T-helper 2 cell treated with Interferon-gamma antibody and Interleukin-4, amounts not matched to agents 5 μg/mL and 100 μg/mL, for 36 hours (primary cell): ENCODE measurements at regions not wholly inside any gene's neighbourhood (a gene's known extent, or its start where the extent isn't known, plus 50 kb on each side); places are given as distances from the start of the nearest gene placed in this dataset.
"Not testable (repeated sequence)": the region's sequence is repeated elsewhere in the genome, so short reads cannot be mapped to it uniquely, and the experiment has no call there.

Experiments
- DNase-seq: peaks from one replicate; pipeline ENCODE4 v3.0.0; 2021; ENCODE audit warnings: low spot score
- H3K27ac Mint-ChIP-seq: one replicate; pipeline ENCODE4 v1.8.0; 2021; ENCODE audit warnings: mild to moderate bottlenecking, mixed read lengths
- H3K27me3 Mint-ChIP-seq: one replicate; pipeline ENCODE4 v1.8.0; 2021; ENCODE audit warnings: low read depth, mixed read lengths
- H3K36me3 Mint-ChIP-seq: one replicate; pipeline ENCODE4 v1.8.0; 2021; ENCODE audit warnings: low read depth, mixed read lengths
- H3K4me1 Mint-ChIP-seq: one replicate; pipeline ENCODE4 v1.8.0; 2021; ENCODE audit warnings: low read depth, mixed read lengths
- H3K4me3 Mint-ChIP-seq: one replicate; pipeline ENCODE4 v1.8.0; 2022; ENCODE audit warnings: mild to moderate bottlenecking, moderate library complexity, mixed read lengths
- H3K9me3 Mint-ChIP-seq: one replicate; pipeline ENCODE4 v1.8.0; 2021; ENCODE audit warnings: mixed read lengths

- not testable (repeated sequence) for H3K4me1 Mint-ChIP-seq, DNase-seq
Observed at GRCh38 chr3:70450220-70450619, 137.8 kb upstream of the MDFIC2 start.

GRCh38 chr3:70435422-70435821 lies 123.0 kb upstream of the MDFIC2 start:
- not testable (repeated sequence) for H3K27ac Mint-ChIP-seq, H3K9me3 Mint-ChIP-seq, H3K4me1 Mint-ChIP-seq, H3K4me3 Mint-ChIP-seq, H3K36me3 Mint-ChIP-seq, DNase-seq, H3K27me3 Mint-ChIP-seq

More at GRCh38 chr3:70450220-70450619, 137.8 kb upstream of the MDFIC2 start:
- H3K27me3 Mint-ChIP-seq, H3K36me3 Mint-ChIP-seq, H3K9me3 Mint-ChIP-seq, H3K27ac Mint-ChIP-seq, H3K4me3 Mint-ChIP-seq: not testable (repeated sequence)

GRCh38 chr3:70433091-70433490 lies 120.7 kb upstream of the MDFIC2 start:
- H3K36me3 Mint-ChIP-seq = no peaks in the 10 kb centered on the region
- H3K27ac Mint-ChIP-seq = no peak overlapping the region
- H3K9me3 Mint-ChIP-seq = no peaks in the 10 kb centered on the region
- H3K4me3 Mint-ChIP-seq = no peak overlapping the region
- H3K27me3 Mint-ChIP-seq = no peaks in the 10 kb centered on the region
- no peak for DNase-seq
- no peaks in the 10 kb centered on the region for H3K4me1 Mint-ChIP-seq

GRCh38 chr3:70431911-70432310 lies 119.5 kb upstream of the MDFIC2 start:
- no peaks in the 10 kb centered on the region for H3K9me3 Mint-ChIP-seq
- no peaks in the 10 kb centered on the region for H3K36me3 Mint-ChIP-seq
- no peaks in the 10 kb centered on the region for H3K4me1 Mint-ChIP-seq
- no peak overlapping the region for H3K4me3 Mint-ChIP-seq
- no peak for DNase-seq
- no peaks in the 10 kb centered on the region for H3K27me3 Mint-ChIP-seq
- H3K27ac Mint-ChIP-seq = no peak overlapping the region

GRCh38 chr3:70426071-70426470 lies 113.6 kb upstream of the MDFIC2 start:
- no peaks in the 10 kb centered on the region for H3K36me3 Mint-ChIP-seq

GRCh38 chr3:70421506-70421905 lies 109.1 kb upstream of the MDFIC2 start:
- Mint-ChIP-seq H3K36me3 (no peaks in the 10 kb centered on the region), H3K9me3 (no peaks in the 10 kb centered on the region), H3K27ac (no peak overlapping the region), H3K4me3 (no peak overlapping the region), H3K27me3 (peaks cover 1% of the 10 kb centered on the region), H3K4me1 (no peaks in the 10 kb centered on the region)
- DNase-seq = no peak

More at GRCh38 chr3:70426071-70426470, 113.6 kb upstream of the MDFIC2 start:
- H3K4me3 Mint-ChIP-seq = no peak overlapping the region
- no peak for DNase-seq
- no peak overlapping the region for H3K27ac Mint-ChIP-seq
- peaks cover 1% of the 10 kb centered on the region for H3K27me3 Mint-ChIP-seq
- no peaks in the 10 kb centered on the region for H3K4me1 Mint-ChIP-seq
- H3K9me3 Mint-ChIP-seq = no peaks in the 10 kb centered on the region

GRCh38 chr3:70409018-70409417 lies 96.6 kb upstream of the MDFIC2 start:
- H3K9me3 Mint-ChIP-seq = no peaks in the 10 kb centered on the region
- H3K27me3 Mint-ChIP-seq = no peaks in the 10 kb centered on the region
- no peaks in the 10 kb centered on the region for H3K4me1 Mint-ChIP-seq
- DNase-seq = no peak
- H3K27ac Mint-ChIP-seq = no peak overlapping the region
- H3K4me3 Mint-ChIP-seq = no peak overlapping the region
- no peaks in the 10 kb centered on the region for H3K36me3 Mint-ChIP-seq

GRCh38 chr3:70400194-70400593 lies 87.8 kb upstream of the MDFIC2 start:
- H3K4me3 Mint-ChIP-seq = no peak overlapping the region
- H3K4me1 Mint-ChIP-seq = no peaks in the 10 kb centered on the region
- no peaks in the 10 kb centered on the region for H3K9me3 Mint-ChIP-seq
- H3K36me3 Mint-ChIP-seq = no peaks in the 10 kb centered on the region
- no peak for DNase-seq
- H3K27ac Mint-ChIP-seq = no peak overlapping the region
- no peaks in the 10 kb centered on the region for H3K27me3 Mint-ChIP-seq

- no peaks in the 10 kb centered on the region for H3K4me1 Mint-ChIP-seq
- no peak for DNase-seq
- H3K4me3 Mint-ChIP-seq = no peak overlapping the region
- H3K9me3 Mint-ChIP-seq = no peaks in the 10 kb centered on the region
- H3K36me3 Mint-ChIP-seq = no peaks in the 10 kb centered on the region
- H3K27ac Mint-ChIP-seq = no peak overlapping the region
- no peaks in the 10 kb centered on the region for H3K27me3 Mint-ChIP-seq
Observed at GRCh38 chr3:70393881-70394612, 81.6 kb upstream of the MDFIC2 start.

GRCh38 chr3:70392227-70392626 lies 79.8 kb upstream of the MDFIC2 start:
- H3K27ac Mint-ChIP-seq = no peak overlapping the region
- no peaks in the 10 kb centered on the region for H3K9me3 Mint-ChIP-seq
- no peaks in the 10 kb centered on the region for H3K27me3 Mint-ChIP-seq
- no peaks in the 10 kb centered on the region for H3K36me3 Mint-ChIP-seq
- DNase-seq = no peak
- H3K4me1 Mint-ChIP-seq = no peaks in the 10 kb centered on the region
- H3K4me3 Mint-ChIP-seq = no peak overlapping the region

- H3K36me3 Mint-ChIP-seq = no peaks in the 10 kb centered on the region
- H3K4me3 Mint-ChIP-seq = no peak overlapping the region
- no peaks in the 10 kb centered on the region for H3K27me3 Mint-ChIP-seq
- no peak for DNase-seq
- H3K9me3 Mint-ChIP-seq = no peaks in the 10 kb centered on the region
- H3K27ac Mint-ChIP-seq = no peak overlapping the region
- H3K4me1 Mint-ChIP-seq = no peaks in the 10 kb centered on the region
Observed at GRCh38 chr3:70387889-70388288, 75.5 kb upstream of the MDFIC2 start.

- Mint-ChIP-seq H3K4me3 (no peak overlapping the region), H3K27ac (no peak overlapping the region), H3K9me3 (no peaks in the 10 kb centered on the region), H3K27me3 (no peaks in the 10 kb centered on the region), H3K4me1 (no peaks in the 10 kb centered on the region), H3K36me3 (no peaks in the 10 kb centered on the region)
- DNase-seq = no peak
Observed at GRCh38 chr3:70386846-70387245, 74.4 kb upstream of the MDFIC2 start.

- no peak for DNase-seq
- no peak overlapping the region for H3K4me3 Mint-ChIP-seq
- no peaks in the 10 kb centered on the region for H3K36me3 Mint-ChIP-seq
- no peaks in the 10 kb centered on the region for H3K9me3 Mint-ChIP-seq
- H3K27me3 Mint-ChIP-seq = no peaks in the 10 kb centered on the region
- H3K4me1 Mint-ChIP-seq = no peaks in the 10 kb centered on the region
- no peak overlapping the region for H3K27ac Mint-ChIP-seq
Observed at GRCh38 chr3:70386043-70386442, 73.6 kb upstream of the MDFIC2 start.

- DNase-seq = no peak
- no peak overlapping the region for H3K27ac Mint-ChIP-seq
- no peak overlapping the region for H3K4me3 Mint-ChIP-seq
- no peaks in the 10 kb centered on the region for H3K36me3 Mint-ChIP-seq
- H3K4me1 Mint-ChIP-seq = no peaks in the 10 kb centered on the region
- H3K27me3 Mint-ChIP-seq = no peaks in the 10 kb centered on the region
- H3K9me3 Mint-ChIP-seq = no peaks in the 10 kb centered on the region
Observed at GRCh38 chr3:70383360-70383831, 71.0 kb upstream of the MDFIC2 start.

- H3K4me1 Mint-ChIP-seq = no peaks in the 10 kb centered on the region
- no peak for DNase-seq
- H3K9me3 Mint-ChIP-seq = no peaks in the 10 kb centered on the region
- no peak overlapping the region for H3K27ac Mint-ChIP-seq
- H3K36me3 Mint-ChIP-seq = no peaks in the 10 kb centered on the region
- no peaks in the 10 kb centered on the region for H3K27me3 Mint-ChIP-seq
- no peak overlapping the region for H3K4me3 Mint-ChIP-seq
Observed at GRCh38 chr3:70374179-70374578, 61.7 kb upstream of the MDFIC2 start.
